ENCODE measurements at regions not wholly inside any gene's neighbourhood (a gene's known extent, or its start where the extent isn't known, plus 50 kb on each side); places are given as distances from the start of the nearest gene placed in this dataset.
"Not testable (repeated sequence)": the region's sequence is repeated elsewhere in the genome, so short reads cannot be mapped to it uniquely, and the experiment has no call there.

DNA sequence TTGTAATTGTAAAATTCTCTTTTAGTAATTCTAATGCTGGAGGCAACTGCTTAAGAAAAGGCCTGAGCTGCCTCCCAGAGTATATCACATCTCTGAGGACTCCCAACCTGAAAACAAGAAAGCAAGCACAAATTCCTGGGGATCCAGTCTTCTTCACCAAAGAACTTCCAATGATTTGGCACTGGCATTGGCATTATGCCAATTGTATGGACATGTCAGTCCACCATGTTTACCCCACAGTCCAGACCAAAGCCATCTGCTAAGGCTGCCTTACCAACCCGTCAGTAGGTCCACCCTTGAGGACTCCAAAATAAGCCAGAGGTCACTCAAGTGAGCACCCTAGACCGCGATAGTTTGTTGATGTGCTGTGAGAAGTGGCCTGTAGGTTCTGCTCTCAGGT lies 263.1 kb downstream of the RND3 start:
- no peak for TF ChIP-seq POLR2AphosphoS5 (IDR thresholded peaks at IDR 0.05; ENCODE audit: low read depth, low read length)
- TF ChIP-seq POLR2A (IDR thresholded peaks at IDR 0.05; ENCODE audit: low read depth, low read length) = no peak
- TF ChIP-seq TAF1 (IDR thresholded peaks at IDR 0.05; ENCODE audit: borderline replicate concordance, low read depth, low read length) = no peak
- no peak for DNase-seq (ENCODE audit: insufficient read length)
- no peak for FAIRE-seq

- DNase-seq (ENCODE audit: insufficient read length) (no peak), FAIRE-seq (no peak)
- TF ChIP-seq POLR2A (IDR thresholded peaks at IDR 0.05; ENCODE audit: low read depth, low read length) (no peak), POLR2AphosphoS5 (IDR thresholded peaks at IDR 0.05; ENCODE audit: low read depth, low read length) (no peak), TAF1 (IDR thresholded peaks at IDR 0.05; ENCODE audit: borderline replicate concordance, low read depth, low read length) (no peak)
Measured at GRCh38 chr2:150222942-150223341, 264.5 kb downstream of the RND3 start.

GRCh38 chr2:150222379-150222778 lies 265.1 kb downstream of the RND3 start:
- FAIRE-seq (no peak), DNase-seq (ENCODE audit: insufficient read length) (no peak)
- TF ChIP-seq TAF1 (IDR thresholded peaks at IDR 0.05; ENCODE audit: borderline replicate concordance, low read depth, low read length) (no peak), POLR2A (IDR thresholded peaks at IDR 0.05; ENCODE audit: low read depth, low read length) (no peak), POLR2AphosphoS5 (IDR thresholded peaks at IDR 0.05; ENCODE audit: low read depth, low read length) (no peak)

DNA sequence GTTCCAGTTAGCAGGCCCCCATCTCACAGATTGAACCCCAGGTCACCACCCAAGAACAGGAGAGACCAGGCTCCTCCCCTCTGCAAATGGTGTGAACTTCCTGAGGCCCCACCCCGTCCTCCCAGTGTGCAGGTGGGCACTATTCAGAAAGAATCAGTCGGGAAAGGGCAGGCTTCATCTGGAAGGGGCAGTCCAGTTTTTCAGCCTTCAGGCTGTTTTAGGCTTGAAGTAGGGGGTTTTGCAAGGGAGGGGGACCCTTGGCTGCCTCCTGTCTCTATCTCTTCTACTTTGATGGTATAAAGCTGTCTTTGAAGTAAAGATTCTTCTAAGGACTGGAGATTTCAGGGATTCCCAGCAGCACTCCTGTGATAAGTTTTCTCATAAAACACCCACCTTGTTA lies 267.6 kb downstream of the RND3 start:
- TF ChIP-seq TAF1 (IDR thresholded peaks at IDR 0.05; ENCODE audit: borderline replicate concordance, low read depth, low read length) (no peak), POLR2A (IDR thresholded peaks at IDR 0.05; ENCODE audit: low read depth, low read length) (no peak), POLR2AphosphoS5 (IDR thresholded peaks at IDR 0.05; ENCODE audit: low read depth, low read length) (no peak)
- FAIRE-seq (no peak), DNase-seq (ENCODE audit: insufficient read length) (no peak)

DNA sequence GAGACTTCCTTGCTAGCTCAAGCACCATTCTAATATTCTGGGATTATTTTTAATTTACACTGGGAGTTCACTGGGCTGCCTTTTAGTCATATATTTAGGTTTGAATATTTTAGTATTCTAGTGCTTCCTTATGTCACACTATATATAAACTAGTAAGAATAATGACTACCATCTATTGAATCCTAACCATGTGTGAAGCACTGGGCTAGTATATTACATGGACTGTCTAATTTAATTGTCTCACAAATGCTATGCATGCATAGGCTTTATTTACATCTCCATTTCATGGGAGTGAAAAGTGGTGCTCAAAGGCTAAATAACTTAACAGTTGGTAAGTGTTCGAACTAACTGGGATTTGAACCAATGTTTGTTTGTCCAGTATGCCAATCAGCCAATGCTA lies 272.4 kb downstream of the RND3 start:
- no peak for TF ChIP-seq POLR2AphosphoS5 (IDR thresholded peaks at IDR 0.05; ENCODE audit: low read depth, low read length)
- no peak for TF ChIP-seq POLR2A (IDR thresholded peaks at IDR 0.05; ENCODE audit: low read depth, low read length)
- no peak for TF ChIP-seq TAF1 (IDR thresholded peaks at IDR 0.05; ENCODE audit: borderline replicate concordance, low read depth, low read length)
- FAIRE-seq (no peak), DNase-seq (ENCODE audit: insufficient read length) (no peak)

- no peak for DNase-seq (ENCODE audit: insufficient read length)
- TF ChIP-seq TAF1 (IDR thresholded peaks at IDR 0.05; ENCODE audit: borderline replicate concordance, low read depth, low read length) = no peak
- TF ChIP-seq POLR2AphosphoS5 (IDR thresholded peaks at IDR 0.05; ENCODE audit: low read depth, low read length) = no peak
- no peak for TF ChIP-seq POLR2A (IDR thresholded peaks at IDR 0.05; ENCODE audit: low read depth, low read length)
- FAIRE-seq = no peak
Measured at GRCh38 chr2:150214626-150215025, 272.8 kb downstream of the RND3 start.

- DNase-seq (ENCODE audit: insufficient read length) (no peak), FAIRE-seq (no peak)
- TF ChIP-seq TAF1 (IDR thresholded peaks at IDR 0.05; ENCODE audit: borderline replicate concordance, low read depth, low read length) = no peak
- TF ChIP-seq POLR2A (IDR thresholded peaks at IDR 0.05; ENCODE audit: low read depth, low read length) = no peak
- TF ChIP-seq POLR2AphosphoS5 (IDR thresholded peaks at IDR 0.05; ENCODE audit: low read depth, low read length) = no peak
Measured at GRCh38 chr2:150212722-150213171, 274.7 kb downstream of the RND3 start.

- TF ChIP-seq TAF1 (IDR thresholded peaks at IDR 0.05; ENCODE audit: borderline replicate concordance, low read depth, low read length) (no peak), POLR2A (IDR thresholded peaks at IDR 0.05; ENCODE audit: low read depth, low read length) (no peak), POLR2AphosphoS5 (IDR thresholded peaks at IDR 0.05; ENCODE audit: low read depth, low read length) (no peak)
- no peak for DNase-seq (ENCODE audit: insufficient read length)
- FAIRE-seq = no peak
Measured at GRCh38 chr2:150211164-150211631, 276.3 kb downstream of the RND3 start.

DNA sequence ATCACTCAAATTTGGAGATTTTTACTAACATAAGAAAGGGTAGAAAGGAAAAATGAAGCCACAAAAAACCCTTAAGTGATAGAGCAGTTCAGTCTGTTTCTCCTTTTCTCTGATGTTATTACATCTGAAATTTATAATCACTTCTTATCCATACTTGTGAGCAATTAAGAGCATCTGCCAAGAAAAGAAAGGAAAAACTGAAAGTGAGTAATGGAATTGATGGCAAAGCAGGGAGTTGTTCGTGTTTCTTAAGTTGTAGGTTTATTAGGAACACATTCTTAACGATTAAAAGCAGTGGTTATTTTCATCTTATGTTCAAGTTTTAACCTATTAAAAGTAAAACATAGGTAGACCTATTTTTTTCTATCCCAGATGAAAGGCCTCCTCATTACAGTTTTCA lies 277.7 kb downstream of the RND3 start:
- no peak for TF ChIP-seq POLR2A (IDR thresholded peaks at IDR 0.05; ENCODE audit: low read depth, low read length)
- TF ChIP-seq POLR2AphosphoS5 (IDR thresholded peaks at IDR 0.05; ENCODE audit: low read depth, low read length) = no peak
- no peak for TF ChIP-seq TAF1 (IDR thresholded peaks at IDR 0.05; ENCODE audit: borderline replicate concordance, low read depth, low read length)
- FAIRE-seq (no peak), DNase-seq (ENCODE audit: insufficient read length) (no peak)

DNA sequence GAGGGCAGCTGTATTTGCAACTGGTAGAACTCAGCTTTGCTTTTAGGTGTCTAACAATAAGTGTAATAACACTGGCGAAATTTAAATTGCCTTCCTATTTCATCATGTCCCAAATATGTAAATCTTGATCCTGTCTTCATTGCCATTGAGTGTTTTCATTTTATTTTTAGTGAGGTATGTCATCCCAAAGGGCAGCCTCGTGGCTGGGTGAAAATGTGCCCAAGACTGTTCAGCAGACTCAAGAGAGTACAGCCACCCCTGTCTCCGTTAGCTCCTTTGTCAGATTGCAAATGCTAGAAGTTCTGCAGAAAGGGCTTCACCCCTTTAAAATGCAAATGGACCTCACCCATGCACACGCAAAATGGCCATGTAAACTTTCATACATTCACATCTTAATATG lies 278.8 kb downstream of the RND3 start:
- no peak for TF ChIP-seq POLR2A (IDR thresholded peaks at IDR 0.05; ENCODE audit: low read depth, low read length)
- TF ChIP-seq TAF1 (IDR thresholded peaks at IDR 0.05; ENCODE audit: borderline replicate concordance, low read depth, low read length) = no peak
- no peak for TF ChIP-seq POLR2AphosphoS5 (IDR thresholded peaks at IDR 0.05; ENCODE audit: low read depth, low read length)
- DNase-seq (ENCODE audit: insufficient read length) (no peak), FAIRE-seq (no peak)

- FAIRE-seq (no peak), DNase-seq (ENCODE audit: insufficient read length) (no peak)
- no peak for TF ChIP-seq TAF1 (IDR thresholded peaks at IDR 0.05; ENCODE audit: borderline replicate concordance, low read depth, low read length)
- TF ChIP-seq POLR2A (IDR thresholded peaks at IDR 0.05; ENCODE audit: low read depth, low read length) = no peak
- TF ChIP-seq POLR2AphosphoS5 (IDR thresholded peaks at IDR 0.05; ENCODE audit: low read depth, low read length) = no peak
Measured at GRCh38 chr2:150207979-150208378, 279.5 kb downstream of the RND3 start.

- TF ChIP-seq POLR2AphosphoS5 (IDR thresholded peaks at IDR 0.05; ENCODE audit: low read depth, low read length) = no peak
- TF ChIP-seq TAF1 (IDR thresholded peaks at IDR 0.05; ENCODE audit: borderline replicate concordance, low read depth, low read length) = no peak
- no peak for TF ChIP-seq POLR2A (IDR thresholded peaks at IDR 0.05; ENCODE audit: low read depth, low read length)
- DNase-seq (ENCODE audit: insufficient read length) (no peak), FAIRE-seq (no peak)
Measured at GRCh38 chr2:150204451-150204850, 283.0 kb downstream of the RND3 start.

GRCh38 chr2:150194816-150195215 lies 292.7 kb downstream of the RND3 start:
- not testable (repeated sequence) for DNase-seq (ENCODE audit: insufficient read length); FAIRE-seq
